Hematopoietic multipotent progenitor cell treated with erythropoietin and hydrocortisone succinate and interleukin-3 and kit ligand, for 15 days (in vitro differentiated cells): ENCODE measurements at regions not wholly inside any gene's neighbourhood (a gene's known extent, or its start where the extent isn't known, plus 50 kb on each side); places are given as distances from the start of the nearest gene placed in this dataset.
"Not testable (repeated sequence)": the region's sequence is repeated elsewhere in the genome, so short reads cannot be mapped to it uniquely, and the experiment has no call there.

Experiments used
- DNase-seq: peaks from one replicate; pipeline ENCODE4 v3.0.0-alpha.2; 2015; ENCODE audit warnings: low spot score

GRCh38 chr1:173300061-173301044, 93.2 kb upstream of the TNFSF4 start:
- no peak for DNase-seq

- no peak for DNase-seq
These were observed 94.4 kb upstream of the TNFSF4 start for GRCh38 chr1:173301507-173301906.

GRCh38 chr1:173302366-173302765, 95.2 kb upstream of the TNFSF4 start:
- no peak for DNase-seq

GRCh38 chr1:173302890-173303829, 96.0 kb upstream of the TNFSF4 start:
- peak; percentile 12 for DNase-seq

GRCh38 chr1:173303984-173304383, 96.9 kb upstream of the TNFSF4 start:
- no peak for DNase-seq

GRCh38 chr1:173304529-173305227, 97.5 kb upstream of the TNFSF4 start:
- no peak for DNase-seq

GRCh38 chr1:173307845-173308244, 100.7 kb upstream of the TNFSF4 start:
- DNase-seq = no peak

- no peak for DNase-seq
These were observed 107.5 kb upstream of the TNFSF4 start for GRCh38 chr1:173314656-173315055.

- no peak for DNase-seq
These were observed 108.2 kb upstream of the TNFSF4 start for GRCh38 chr1:173315296-173315695.

- DNase-seq = no peak
These were observed 111.7 kb upstream of the TNFSF4 start for GRCh38 chr1:173318788-173319187.

- DNase-seq = not testable (repeated sequence)
These were observed 117.2 kb upstream of the TNFSF4 start for GRCh38 chr1:173324352-173324751.

GRCh38 chr1:173327987-173328386, 120.9 kb upstream of the TNFSF4 start:
- not testable (repeated sequence) for DNase-seq

- DNase-seq = no peak
These were observed 121.8 kb upstream of the TNFSF4 start for GRCh38 chr1:173328961-173329360.

GRCh38 chr1:173329726-173330125, 122.6 kb upstream of the TNFSF4 start:
- DNase-seq = no peak

- no peak for DNase-seq
These were observed 123.2 kb upstream of the TNFSF4 start for GRCh38 chr1:173330149-173330951.

- DNase-seq = not testable (repeated sequence)
These were observed 123.9 kb upstream of the TNFSF4 start for GRCh38 chr1:173330952-173331548.

- no peak for DNase-seq
These were observed 124.9 kb upstream of the TNFSF4 start for GRCh38 chr1:173332026-173332425.

- no peak for DNase-seq
These were observed 126.5 kb upstream of the TNFSF4 start for GRCh38 chr1:173333581-173333980.

- no peak for DNase-seq
These were observed 130.0 kb upstream of the TNFSF4 start for GRCh38 chr1:173337126-173337525.

GRCh38 chr1:173341307-173341706, 134.2 kb upstream of the TNFSF4 start:
- no peak for DNase-seq

- DNase-seq = no peak
These were observed 134.8 kb upstream of the TNFSF4 start for GRCh38 chr1:173341971-173342370.
